ENCODE measurements at regions not wholly inside any gene's neighbourhood (a gene's known extent, or its start where the extent isn't known, plus 50 kb on each side); places are given as distances from the start of the nearest gene placed in this dataset.

- Histone ChIP-seq H3K4me2 (ENCODE audit: low read depth, low read length, poor library complexity, severe bottlenecking) (no peak overlapping the region), H2AFZ (ENCODE audit: low read depth, low read length, severe bottlenecking) (no peak overlapping the region), H3K9me3 (ENCODE audit: insufficient read depth, low read length) (no peaks in the 10 kb centered on the region), H3K4me3 (ENCODE audit: insufficient read depth, low read length, poor library complexity, severe bottlenecking) (no peak overlapping the region), H4K20me1 (ENCODE audit: low read depth, low read length) (no peaks in the 10 kb centered on the region), H3F3A (ENCODE audit: insufficient read depth) (no peaks in the 10 kb centered on the region), H3K9me2 (replicated peaks; ENCODE audit: insufficient read depth, low read length) (no peaks in the 10 kb centered on the region), H3K36me3 (ENCODE audit: low read length) (no peaks in the 10 kb centered on the region), H3K27ac (ENCODE audit: low read depth, low read length) (no peak overlapping the region), H3K27me3 (ENCODE audit: low read length) (no peaks in the 10 kb centered on the region), H3K79me2 (ENCODE audit: insufficient read depth, low read length) (no peaks in the 10 kb centered on the region), H3K9ac (ENCODE audit: low read length) (no peak overlapping the region)
- TF ChIP-seq EZH2phosphoT487 (conservative IDR thresholded peaks at IDR 0.05; ENCODE audit: low read length) (no peak), CTCF (IDR thresholded peaks at IDR 0.05; ENCODE audit: insufficient read depth, low read length, poor library complexity, severe bottlenecking) (no peak)
These were observed 103.9 kb upstream of the TMEM132D start for GRCh38 chr12:130007771-130008170.

- Histone ChIP-seq H3K4me3 (ENCODE audit: insufficient read depth, low read length, poor library complexity, severe bottlenecking) (no peak overlapping the region), H3K4me2 (ENCODE audit: low read depth, low read length, poor library complexity, severe bottlenecking) (no peak overlapping the region), H3K9me2 (replicated peaks; ENCODE audit: insufficient read depth, low read length) (no peaks in the 10 kb centered on the region), H3K27me3 (ENCODE audit: low read length) (no peaks in the 10 kb centered on the region), H3K9ac (ENCODE audit: low read length) (no peak overlapping the region), H3K27ac (ENCODE audit: low read depth, low read length) (no peak overlapping the region), H2AFZ (ENCODE audit: low read depth, low read length, severe bottlenecking) (no peak overlapping the region), H3K9me3 (ENCODE audit: insufficient read depth, low read length) (no peaks in the 10 kb centered on the region), H3K36me3 (ENCODE audit: low read length) (no peaks in the 10 kb centered on the region), H3F3A (ENCODE audit: insufficient read depth) (no peaks in the 10 kb centered on the region), H4K20me1 (ENCODE audit: low read depth, low read length) (no peaks in the 10 kb centered on the region), H3K79me2 (ENCODE audit: insufficient read depth, low read length) (no peaks in the 10 kb centered on the region)
- TF ChIP-seq EZH2phosphoT487 (conservative IDR thresholded peaks at IDR 0.05; ENCODE audit: low read length) (no peak), CTCF (IDR thresholded peaks at IDR 0.05; ENCODE audit: insufficient read depth, low read length, poor library complexity, severe bottlenecking) (no peak)
These were observed 104.4 kb upstream of the TMEM132D start for GRCh38 chr12:130008241-130008640.

- no peak overlapping the region for H3K27ac ChIP-seq (ENCODE audit: low read depth, low read length)
- H3K36me3 ChIP-seq (ENCODE audit: low read length): no peaks in the 10 kb centered on the region
- H2AFZ ChIP-seq (ENCODE audit: low read depth, low read length, severe bottlenecking): no peak overlapping the region
- no peak overlapping the region for H3K4me2 ChIP-seq (ENCODE audit: low read depth, low read length, poor library complexity, severe bottlenecking)
- TF ChIP-seq CTCF (IDR thresholded peaks at IDR 0.05; ENCODE audit: insufficient read depth, low read length, poor library complexity, severe bottlenecking): no peak
- no peaks in the 10 kb centered on the region for H3K9me2 ChIP-seq (replicated peaks; ENCODE audit: insufficient read depth, low read length)
- H3K9ac ChIP-seq (ENCODE audit: low read length): no peak overlapping the region
- H3K79me2 ChIP-seq (ENCODE audit: insufficient read depth, low read length): no peaks in the 10 kb centered on the region
- H3K9me3 ChIP-seq (ENCODE audit: insufficient read depth, low read length): no peaks in the 10 kb centered on the region
- no peaks in the 10 kb centered on the region for H3K27me3 ChIP-seq (ENCODE audit: low read length)
- no peaks in the 10 kb centered on the region for H3F3A ChIP-seq (ENCODE audit: insufficient read depth)
- no peaks in the 10 kb centered on the region for H4K20me1 ChIP-seq (ENCODE audit: low read depth, low read length)
- H3K4me3 ChIP-seq (ENCODE audit: insufficient read depth, low read length, poor library complexity, severe bottlenecking): no peak overlapping the region
These were observed 106.1 kb upstream of the TMEM132D start for GRCh38 chr12:130009961-130010360.
